ENCODE measurements at regions not wholly inside any gene's neighbourhood (a gene's known extent, or its start where the extent isn't known, plus 50 kb on each side); places are given as distances from the start of the nearest gene placed in this dataset.

DNA sequence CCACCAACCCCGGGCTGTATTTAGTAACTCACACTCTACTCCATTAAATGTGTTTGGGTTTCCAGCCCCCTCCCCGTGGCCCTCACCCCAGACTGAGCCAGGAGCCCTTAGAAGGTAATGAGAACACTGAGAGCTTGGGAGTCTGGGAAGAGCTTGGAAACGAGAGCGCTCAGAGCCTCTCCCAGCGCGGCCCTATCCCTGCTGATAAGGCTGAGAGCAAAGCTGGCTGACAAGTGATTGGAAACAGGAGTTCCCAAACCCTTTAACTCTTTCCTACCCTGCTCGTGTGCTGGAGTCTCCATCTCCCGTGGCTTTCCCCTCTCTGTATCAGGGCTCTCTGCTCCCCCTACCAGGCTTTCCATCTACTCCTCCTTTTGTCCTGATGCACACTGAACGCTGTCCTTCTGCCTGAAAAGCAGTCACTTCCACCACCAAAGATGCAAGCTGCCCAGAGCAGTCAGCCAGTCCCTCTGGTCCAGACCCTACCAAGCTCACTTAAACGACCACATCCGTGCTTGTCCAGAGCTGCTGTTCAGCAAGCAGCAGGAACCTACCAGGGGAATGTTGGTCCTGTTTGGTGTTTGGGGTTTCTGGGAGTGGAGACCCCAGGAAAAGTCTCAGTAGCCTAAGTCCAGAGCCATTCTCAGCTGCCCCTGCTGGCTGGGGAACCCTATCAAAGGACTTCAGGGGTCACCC, 100.0 kb upstream of the PKDCC start:
- no peak for DNase-seq

DNA sequence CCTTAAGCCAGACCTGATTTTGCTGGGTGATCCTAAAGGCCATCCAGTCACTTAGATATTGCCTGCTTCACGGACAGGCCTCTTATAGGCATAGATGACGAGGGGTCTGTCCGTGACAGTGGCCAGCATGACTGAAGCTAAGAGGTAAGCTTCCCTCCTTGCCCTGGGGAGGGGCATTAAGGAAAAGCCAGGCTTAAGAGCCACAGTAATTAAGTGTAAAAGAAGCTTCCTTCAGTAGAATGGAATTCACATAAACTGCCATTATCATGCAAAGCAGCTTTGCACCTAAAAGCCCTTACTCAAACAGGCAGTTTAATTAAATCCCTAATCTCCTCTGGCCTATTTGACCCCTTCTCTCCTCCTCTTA, 99.4 kb upstream of the PKDCC start:
- DNase-seq: no peak

DNA sequence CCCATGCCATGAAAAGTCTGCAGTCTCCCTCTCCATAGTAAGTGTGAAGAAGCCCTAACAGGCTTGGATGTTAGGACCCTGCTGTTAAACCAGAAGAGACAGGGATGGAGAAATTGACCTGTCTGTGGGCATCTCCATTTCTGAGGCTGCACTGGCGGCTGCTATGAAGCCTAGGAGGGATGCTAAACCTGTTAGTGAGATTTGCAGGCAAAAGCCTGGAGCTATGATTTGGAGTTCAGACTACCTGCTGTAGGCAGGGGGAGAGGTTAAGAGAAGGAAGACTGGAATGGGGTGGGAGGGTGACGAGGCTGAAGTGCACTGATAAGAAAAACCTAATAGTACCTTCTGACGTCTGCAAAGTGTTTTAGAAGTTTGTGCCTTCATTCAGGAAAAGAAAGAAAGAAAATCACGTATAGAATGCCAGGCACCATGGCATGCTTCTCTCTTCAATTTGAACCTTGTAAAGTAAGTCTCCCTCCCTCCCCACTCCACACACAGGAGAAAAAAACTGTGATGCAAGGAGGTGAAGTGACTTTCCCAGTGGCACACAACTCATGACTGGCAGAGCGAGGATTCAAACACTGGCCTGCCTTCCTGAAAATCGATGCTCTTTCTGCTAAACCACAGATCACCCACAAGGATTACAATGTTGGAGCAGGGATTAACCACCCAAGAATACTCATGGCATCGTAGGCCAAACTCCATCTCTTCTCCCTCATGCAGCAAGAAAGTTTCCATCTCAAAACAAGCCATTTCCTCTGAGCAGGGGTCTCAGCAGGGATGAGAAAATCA, 98.5 kb upstream of the PKDCC start:
- DNase-seq: no peak

DNA sequence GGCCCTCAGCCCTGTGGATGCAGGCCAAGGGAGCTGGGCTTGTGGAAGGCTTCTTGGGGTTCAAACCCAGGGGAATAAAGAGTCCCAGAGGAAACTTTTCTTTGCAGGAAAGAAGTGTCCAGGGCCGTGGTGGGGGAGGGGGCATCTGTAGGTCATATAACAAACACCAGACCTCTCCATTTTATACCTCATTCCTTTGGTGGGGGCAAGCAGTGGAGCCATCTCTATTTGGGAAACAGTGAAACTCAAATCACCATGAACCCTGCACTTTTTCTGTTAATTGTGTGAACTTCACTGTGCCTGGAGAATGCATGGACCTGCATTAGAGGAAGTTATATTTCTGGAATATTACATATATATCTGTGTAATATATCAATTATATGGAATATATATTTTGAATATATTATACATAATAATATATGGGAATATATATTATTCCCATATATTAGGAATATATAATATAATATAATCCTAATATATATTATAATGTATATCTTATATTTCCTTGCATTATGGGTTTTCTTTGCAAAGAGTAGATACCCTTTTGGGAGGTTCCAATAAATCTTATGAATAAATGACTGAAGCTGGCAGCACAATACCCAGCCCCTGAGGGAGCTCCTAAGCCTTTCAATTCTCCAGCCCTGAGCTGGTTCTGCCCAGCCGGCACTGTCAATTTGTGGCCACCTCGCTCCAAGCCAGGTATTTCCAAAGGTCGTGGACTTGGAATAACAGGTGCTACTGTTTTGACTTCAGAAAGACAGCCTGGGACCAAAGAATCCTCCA, 97.7 kb upstream of the PKDCC start:
- no peak for DNase-seq

DNA sequence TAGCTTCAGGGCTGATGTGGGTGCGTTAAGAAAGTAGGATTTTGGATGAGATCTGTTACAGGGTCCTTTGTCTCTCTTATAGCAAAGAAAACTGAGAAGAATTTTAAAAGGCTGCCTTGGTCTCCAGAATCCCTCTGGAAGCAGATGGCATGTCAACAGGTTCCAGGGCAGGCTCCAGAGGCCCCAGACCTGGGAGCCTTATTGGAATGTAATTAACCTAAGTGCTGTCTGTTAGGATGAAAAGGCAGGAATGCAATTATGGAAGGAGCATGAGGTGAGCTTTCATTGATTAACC, 97.2 kb upstream of the PKDCC start:
- no peak for DNase-seq

DNA sequence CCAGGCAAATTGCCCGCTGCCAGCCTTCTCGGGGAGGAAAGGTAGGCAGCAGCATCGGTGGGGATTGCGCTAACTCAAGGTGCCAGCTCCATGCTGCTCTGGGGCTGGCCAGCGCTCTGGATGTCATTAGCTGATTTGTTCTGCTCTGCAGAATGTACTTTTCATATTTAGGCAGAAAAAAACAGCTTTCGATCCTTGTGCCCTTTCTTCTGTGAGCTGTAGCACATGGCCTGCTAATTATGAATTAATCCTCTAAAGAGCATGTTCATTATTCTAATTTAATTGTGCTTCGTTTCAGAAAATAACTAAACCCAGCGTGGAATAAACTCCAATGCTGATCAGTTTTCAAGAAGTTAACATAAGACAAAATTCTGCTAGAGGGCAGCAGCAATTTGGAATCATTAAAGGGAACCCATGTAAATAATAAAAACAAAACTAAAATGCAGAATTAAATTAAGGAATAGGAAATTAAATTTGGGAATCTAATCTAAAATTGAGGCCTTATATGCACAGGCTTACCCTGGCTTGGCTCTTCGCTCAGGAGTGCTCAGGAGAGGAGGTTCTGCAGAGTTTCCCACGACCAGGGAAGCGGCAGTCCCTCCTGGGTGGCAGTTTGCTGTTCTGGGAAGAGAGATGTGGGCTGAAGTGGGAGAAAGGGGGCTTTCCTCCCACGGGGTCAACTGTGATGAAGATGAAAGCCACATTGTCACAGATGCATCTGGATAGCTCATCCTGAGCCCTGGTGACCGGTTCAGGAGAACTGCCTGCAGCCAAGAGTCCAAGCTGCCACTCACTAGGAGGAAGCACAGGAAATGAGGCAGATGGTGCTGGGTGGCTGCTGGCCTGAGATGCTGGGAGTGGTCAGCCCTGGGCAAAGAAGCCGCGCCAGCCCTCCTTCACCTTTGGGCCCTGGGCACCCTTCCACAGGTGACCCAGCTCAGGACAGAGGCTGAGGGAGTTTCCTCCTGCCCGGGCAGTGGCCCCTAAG, 93.2 kb upstream of the PKDCC start:
- no peak for DNase-seq

DNA sequence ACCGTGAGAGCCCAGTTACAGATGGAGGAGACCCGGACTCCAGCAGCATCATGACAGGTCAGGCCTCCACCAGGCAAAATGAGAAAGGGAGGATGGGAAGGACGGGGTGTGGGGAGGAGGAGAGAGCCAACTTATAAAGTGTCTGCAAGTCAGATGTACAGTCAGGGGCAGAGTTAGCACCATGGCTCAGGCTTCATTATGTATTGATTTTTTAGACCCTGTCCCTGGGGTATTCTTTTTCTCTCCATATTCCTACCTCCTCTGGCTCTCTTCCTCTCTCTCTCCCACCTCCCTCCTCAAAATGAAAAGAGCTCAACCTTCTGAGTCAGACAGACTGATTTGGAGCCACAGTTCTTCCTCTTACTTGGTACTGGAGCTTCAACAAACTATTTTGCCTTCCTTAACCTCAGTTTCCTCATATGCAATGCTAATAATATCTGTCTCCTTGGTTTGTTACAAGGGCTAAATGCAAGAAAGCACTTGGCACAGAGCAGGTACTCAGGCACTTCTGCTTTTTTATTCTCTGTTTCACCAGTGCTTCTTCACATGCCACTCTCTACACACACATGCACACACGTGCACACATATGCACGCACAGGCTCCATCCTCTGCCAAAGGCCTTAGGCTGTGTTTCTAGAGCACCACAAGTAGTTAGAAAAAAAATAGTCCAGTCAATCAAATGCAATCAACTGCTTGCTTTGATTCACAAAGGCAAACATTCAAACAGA, 92.3 kb upstream of the PKDCC start:
- no peak for DNase-seq

DNA sequence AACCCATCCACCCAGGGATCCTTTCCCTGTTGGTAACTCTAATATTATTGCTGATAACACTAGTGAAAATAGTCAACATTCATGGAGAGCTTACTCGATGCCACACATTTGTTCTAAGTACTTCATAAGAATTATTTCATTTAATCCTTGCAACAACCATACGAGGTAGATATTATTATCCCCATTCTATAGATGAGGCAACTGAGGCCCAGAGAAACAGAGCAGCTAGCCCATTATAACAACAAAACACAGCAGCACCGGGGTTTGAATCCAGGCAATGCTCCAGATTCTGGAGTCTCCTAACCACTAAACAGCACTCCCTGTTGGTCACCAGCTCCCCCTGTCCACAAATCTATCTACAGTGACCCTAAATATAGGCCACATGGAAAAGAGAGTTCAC, 90.4 kb upstream of the PKDCC start:
- DNase-seq: no peak

DNA sequence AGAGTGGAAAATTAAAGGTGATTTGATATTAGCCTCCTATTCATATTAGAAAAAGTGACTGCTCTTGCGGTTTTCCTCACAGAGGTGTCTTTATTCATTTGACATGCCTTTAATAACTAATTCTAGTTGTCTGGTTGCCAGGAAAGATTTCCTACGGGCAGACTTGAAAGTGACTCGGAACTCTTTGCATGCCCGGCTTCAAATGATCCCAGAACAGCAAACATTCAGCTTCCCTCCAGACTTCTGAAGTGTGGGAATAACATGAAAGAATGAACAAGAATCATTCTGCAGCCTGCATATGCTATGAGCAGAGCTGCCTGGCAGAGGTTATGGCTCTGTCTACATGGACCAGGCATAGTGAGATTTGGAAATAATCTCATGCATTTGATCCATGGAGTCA, 89.6 kb upstream of the PKDCC start:
- DNase-seq: no peak

DNA sequence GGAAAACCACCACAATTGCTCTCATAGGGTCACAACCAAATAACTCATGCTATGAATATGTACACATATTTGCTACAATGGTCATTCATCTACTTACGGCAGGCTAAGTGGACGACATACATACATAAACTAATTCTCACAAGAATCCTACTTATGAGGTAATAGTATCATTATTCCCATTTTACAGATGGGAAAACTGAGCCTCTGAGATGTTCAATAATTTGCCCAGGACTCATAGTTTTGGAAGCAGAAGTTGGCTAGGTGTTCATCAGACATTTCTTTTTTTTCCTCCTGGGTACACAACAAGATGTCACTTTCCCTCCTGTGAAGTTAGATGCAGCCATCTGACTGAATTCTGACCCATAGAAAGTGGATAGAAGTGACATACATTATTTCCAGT, 89.0 kb upstream of the PKDCC start:
- no peak for DNase-seq

DNA sequence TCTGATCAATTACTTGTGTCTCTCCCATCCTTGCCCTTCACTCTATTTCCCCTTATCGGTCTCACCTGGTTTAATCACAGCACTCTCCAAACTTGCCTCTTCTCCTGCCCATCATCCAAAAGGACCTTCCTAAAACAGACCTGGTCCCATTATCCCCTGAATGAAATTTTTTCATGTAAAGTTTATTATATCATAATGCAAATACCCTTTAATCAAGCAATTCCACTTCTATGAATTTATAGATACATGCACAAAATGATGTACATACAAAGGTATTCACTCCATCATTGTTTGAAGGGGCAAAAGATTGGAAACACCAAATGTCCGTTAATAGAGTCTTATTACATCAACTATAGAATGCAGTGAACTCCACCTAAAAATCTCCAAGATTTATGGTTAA, 88.1 kb upstream of the PKDCC start:
- DNase-seq: no peak

DNA sequence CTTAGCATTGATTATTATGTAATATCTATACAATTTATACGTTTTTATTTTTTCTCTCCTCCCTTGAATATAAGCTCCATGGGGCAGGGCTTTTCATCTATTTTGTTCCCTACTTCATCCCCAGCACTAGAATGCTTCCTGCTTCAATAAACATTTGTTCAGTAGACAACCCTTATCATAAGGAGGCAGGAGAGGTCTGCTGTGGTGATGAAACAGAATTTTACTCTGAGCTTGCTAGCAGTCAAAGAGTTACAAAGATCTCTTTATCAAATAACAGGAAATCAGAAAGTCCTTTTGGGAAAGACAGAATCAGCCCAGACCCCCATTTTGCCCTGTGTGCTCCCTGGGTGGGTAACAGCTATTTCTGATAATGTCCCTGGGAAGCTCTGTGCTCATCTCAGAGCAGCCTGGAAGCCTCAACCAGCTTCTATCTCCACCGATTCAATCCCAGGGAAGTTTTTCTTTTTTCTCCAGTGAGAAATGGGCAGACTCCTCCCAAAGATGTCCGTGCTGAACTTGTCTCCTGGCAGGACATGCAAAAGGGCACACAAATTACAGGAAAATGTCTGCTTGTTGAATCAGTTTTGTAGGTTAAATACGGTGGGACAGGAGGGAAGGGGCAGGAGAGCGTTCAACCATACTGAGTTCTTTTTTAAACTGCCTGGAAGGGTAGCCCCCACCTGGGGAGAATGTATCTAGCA, 84.7 kb upstream of the PKDCC start:
- no peak for DNase-seq

DNA sequence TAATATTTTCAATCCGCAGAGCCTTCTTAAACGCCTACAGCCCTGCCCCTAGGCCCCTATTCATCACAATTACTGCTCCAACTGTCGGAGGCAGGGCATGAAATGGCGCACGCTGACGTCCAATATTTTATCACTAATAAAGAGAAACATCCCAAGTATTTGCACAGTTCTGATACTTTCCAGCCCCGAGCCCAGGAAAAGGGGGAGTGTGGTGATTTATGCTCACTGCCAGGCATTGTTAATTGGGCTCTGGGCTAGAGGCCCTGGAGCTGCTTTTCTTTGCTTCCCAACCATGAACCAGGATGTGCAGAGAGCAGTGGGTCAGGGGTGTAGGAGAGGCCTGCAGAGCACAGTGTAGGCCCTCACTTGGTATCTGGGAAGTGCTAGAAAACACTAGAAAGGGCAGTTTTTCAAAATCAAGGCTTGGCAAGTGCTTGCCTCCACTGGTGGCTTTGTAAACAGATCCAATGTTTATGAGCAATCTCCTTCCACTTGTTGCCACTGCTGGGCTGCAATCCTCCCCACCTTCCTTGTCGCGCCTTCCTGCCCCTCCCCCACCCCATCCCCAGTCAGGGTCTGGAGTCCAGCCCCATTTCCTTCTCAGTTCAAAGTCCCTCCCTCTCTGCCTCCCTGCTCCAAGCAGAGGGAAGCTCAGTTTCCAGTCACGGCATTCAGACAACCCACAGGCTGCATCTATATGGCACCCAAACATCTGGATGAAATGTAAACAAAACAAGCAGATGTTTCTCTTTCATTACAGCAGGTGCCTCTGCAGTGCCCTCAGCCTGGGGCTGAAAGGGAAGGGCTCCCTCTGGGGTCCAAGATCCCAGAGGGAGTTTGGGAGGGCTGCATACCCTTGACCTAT, 83.9 kb upstream of the PKDCC start:
- DNase-seq: no peak

DNA sequence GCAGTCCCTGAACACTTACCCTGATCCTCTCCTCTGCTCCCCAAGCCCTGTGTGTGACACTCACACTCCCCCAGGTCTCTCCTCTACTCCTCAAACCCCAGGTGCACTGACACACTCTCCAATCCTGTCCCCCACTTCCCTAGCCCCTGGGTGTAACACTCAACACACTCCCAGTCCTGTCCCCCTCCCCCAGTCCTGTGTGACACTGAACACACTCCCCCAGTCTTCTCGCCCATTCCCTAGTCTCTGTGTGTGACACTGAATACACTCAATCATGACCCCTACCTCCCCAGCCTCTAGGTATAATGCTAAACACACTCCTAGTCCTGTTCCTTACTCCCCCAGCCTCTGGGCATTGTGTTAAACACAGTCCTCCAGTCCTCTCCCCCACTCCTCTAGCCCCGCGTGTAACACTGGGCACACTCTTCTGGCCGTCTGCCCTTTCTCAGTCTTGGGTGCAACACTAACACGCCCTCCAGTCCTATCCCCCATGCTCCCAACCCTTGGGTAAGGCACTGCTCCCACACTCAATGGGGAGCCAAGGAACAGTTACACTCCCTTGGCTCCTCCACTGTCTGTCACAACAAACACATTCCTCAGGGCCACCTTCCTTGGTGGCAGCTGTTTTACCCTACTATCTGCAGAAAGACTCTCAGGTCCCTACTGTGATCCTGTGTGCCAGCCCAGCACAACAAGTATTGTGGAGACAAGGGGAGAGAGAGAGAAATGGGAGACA, 82.5 kb upstream of the PKDCC start:
- no peak for DNase-seq

DNA sequence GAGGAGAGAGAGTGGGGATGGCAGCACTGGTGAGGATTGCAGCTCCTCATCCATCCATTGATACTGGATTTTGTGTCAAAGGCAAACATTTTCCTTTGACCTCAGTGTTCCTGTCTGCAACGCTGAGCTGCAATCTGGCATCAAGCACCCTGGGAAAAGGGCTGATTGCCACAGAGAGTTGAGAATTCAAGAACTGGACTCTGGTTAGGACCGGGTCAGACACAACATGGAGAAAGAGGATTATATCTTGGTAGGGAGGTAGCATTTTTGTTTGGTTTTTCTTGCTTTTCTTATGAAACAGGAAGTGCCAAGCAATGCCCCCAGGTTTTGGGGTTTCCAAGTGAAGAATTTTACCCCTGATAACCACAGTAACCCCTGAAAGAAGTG, 81.9 kb upstream of the PKDCC start:
- DNase-seq: no peak

DNA sequence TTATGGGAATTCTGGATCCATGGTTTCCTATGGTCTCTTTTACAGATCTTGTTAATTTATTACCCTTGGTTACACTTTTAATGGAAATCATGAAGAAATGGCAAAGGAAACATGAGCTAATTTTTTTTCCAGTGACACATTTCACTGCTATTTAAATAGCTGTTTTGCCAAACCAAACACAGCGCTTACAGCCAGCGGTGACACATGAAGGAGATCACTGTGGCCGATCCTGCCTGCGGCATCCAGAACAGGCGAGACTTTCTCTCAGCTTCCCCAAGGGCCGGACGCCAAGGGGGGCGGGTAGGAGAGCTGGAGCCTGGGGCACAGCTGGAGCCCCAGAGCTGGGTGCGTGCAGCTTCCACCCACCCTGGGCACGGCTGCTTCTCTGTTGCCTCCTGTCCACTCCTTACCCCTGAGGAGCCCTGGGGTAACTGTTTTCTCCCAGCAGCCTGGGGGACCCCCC, 81.4 kb upstream of the PKDCC start:
- DNase-seq: peak; percentile 91

DNA sequence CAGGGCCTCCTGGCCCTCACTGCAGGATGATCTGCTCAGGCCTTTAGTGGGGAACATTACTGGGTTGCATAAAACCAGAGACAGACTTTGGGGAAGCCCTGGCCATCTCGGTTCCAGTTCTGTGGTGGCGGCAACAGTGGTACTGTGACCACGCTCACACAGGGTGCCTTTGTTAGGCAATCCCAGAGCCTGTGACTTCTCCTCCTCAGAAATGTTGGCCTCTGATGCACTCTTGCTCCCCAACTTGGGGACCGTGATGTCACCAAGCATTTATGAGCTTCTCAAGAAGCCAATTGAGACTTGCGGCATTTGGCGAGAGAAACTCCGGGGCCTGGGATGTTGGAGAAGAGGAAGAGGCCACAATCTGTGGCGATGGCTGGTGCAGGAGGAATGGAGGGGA, 80.9 kb upstream of the PKDCC start:
- no peak for DNase-seq

DNA sequence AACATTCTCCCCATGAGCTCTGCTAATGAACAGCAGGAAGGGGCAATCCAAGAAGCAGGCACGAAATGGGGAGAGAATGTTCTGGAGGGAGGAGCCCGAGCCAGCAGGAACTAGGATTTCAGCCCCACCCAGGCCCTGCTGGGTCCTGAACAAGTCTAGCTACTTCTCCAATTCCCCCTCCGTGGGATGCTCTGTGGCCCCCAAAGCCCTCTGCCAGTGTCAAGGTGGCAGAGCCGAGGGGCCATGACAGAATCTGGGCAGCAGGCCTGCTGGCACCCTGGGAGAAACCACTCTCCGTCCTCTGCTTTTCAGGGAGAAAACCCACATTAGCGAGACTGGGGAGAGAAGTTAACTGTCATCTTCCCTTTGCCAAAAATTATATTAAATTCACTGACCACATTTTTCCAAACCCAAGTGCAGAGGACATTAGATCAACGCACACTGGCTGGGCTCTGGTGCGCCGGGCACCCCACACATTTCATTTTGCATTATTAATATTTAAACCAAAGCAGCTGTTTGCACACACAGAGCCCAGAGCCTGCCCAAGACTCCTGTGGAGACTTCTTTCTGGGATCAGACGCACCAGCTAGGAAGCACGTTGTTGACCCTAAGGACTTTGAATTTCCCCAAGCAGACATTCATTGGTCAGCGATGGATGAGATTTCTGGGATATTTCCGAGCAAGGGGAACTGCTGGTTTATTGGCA, 80.2 kb upstream of the PKDCC start:
- DNase-seq: no peak

DNA sequence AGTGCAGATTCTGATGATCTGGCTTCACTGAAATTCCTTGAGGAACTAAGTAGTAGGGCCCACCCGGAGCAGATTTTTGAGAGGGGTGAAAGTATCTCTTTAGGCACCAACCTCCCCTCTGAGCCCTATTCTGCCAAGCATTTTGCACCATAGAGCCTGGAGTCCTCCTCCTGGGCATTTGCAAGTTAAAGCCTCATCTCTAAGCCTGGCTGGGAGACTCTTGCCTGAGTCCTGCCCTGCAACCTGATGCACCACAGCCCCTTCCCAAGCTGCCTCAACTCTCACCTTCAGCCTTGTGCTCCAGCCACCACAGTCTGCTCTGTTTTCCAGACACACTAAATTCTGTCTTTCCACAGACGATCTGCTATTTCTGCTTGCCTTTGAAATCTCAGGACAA, 79.6 kb upstream of the PKDCC start:
- no peak for DNase-seq

Measured in amniotic stem cell (primary cell).